GM12878 (cell line): ENCODE measurements at regions not wholly inside any gene's neighbourhood (a gene's known extent, or its start where the extent isn't known, plus 50 kb on each side); places are given as distances from the start of the nearest gene placed in this dataset.

Source experiments
- BHLHE40 ChIP-seq, 2 experiments: fragments of 450-650 bp in 1 of 2; IDR thresholded peaks; 2 replicates each; pipeline ENCODE4 v1.6.1; 2011 to 2017; ENCODE audit warnings: low read depth in 2 of 2, borderline replicate concordance in 1 of 2, improper control_type of control experiment in 1 of 2, low read length in 1 of 2, mild to moderate bottlenecking in 1 of 2
- HCFC1 ChIP-seq: fragments of 150-350 bp; IDR thresholded peaks from 2 replicates; pipeline ENCODE4 v1.6.1; 2014; ENCODE audit warnings: low read length
- PBX3 ChIP-seq: IDR thresholded peaks from 2 replicates; pipeline ENCODE4 v1.6.1; 2011; ENCODE audit warnings: mild to moderate bottlenecking, low read depth, low read length, moderate library complexity; ENCODE audit not compliant: insufficient replicate concordance
- PKNOX1 ChIP-seq: fragments of 450-650 bp; IDR thresholded peaks from 2 replicates; pipeline ENCODE4 v1.6.1; 2016; ENCODE audit warnings: mild to moderate bottlenecking
- SKIL ChIP-seq: fragments of 450-650 bp; IDR thresholded peaks from 2 replicates; pipeline ENCODE4 v1.6.1; 2017; ENCODE audit warnings: mild to moderate bottlenecking, low read depth, inconsistent platforms; ENCODE audit not compliant: poor library complexity, severe bottlenecking

DNA sequence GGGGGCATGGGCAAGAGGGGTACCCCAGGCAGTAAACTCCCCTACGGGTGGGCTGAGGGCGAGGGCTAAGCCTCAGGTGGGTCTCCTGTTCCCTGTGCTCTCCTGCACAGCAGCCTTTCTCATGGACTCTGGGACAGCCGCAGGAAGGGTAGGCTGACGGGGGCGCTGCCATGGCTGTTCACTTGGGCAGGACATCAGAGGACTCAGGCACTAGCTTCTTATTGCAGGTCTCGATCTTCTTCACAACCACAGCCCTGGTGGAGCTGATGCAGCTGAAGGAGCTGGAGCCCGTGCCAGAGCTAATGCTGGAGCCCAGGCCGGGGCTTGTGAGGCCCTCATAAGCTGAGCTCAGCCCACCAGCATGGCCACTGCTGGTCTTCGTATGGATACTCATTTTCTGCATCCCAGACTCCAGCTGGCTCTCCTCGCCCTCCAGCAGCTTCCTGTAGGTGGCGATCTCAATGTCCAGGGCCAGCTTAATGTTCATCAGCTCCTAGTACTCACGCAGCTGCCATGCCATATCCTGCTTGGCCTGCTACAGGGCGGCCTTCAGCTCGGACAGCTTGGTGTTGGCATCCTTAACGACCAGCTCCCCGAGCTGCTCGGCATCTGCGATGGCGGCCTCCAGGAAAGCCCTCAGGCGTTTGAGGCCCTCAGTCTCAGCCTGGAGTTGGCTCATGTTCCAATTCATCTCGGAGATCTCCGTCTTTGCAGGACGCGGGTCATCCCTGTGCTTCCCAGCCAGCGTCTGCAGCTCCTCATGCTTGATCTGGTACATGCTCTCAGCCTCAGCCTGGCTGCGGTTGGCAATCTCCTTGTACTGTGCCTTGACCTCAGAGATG is 359.8 kb upstream of the SETBP1 start (continued):
- TF ChIP-seq PKNOX1 (no peak), BHLHE40 (IDR thresholded peaks at IDR 0.05; ENCODE audit: borderline replicate concordance in 1 of 2, low read depth in 2 of 2, low read length in 1 of 2) (no peak), HCFC1 (no peak), PBX3 (no peak), SKIL (no peak)
